Common myeloid progenitor, CD34-positive (primary cell): ENCODE measurements at regions not wholly inside any gene's neighbourhood (a gene's known extent, or its start where the extent isn't known, plus 50 kb on each side); places are given as distances from the start of the nearest gene placed in this dataset.

ENCODE experiments used
- CTCF ChIA-PET: fragments of 350-600 bp; sonication (Branson Sonifier 250); formaldehyde crosslinking; loops from one replicate; lab custom pipeline; 2021; ENCODE audit warnings: antibody characterized with exemption; lab: Charles Lee
- POLR2A ChIA-PET: fragments of 350-600 bp; sonication (Branson Sonifier 250); formaldehyde crosslinking; loops from one replicate; lab custom pipeline; 2021; ENCODE audit warnings: antibody characterized with exemption; lab: Charles Lee
- DNase-seq, 3 donors: peaks; one replicate each; pipeline versions ENCODE4 v3.0.0 to v3.0.0-alpha.2; 2013
- H3K27ac ChIP-seq, 2 experiments: 1 replicate in 1 of 2; 2 replicates in 1 of 2; pipeline ENCODE4 v1.7.0; 2013; ENCODE audit warnings: inconsistent platforms in 2 of 2, low read length in 2 of 2, mild to moderate bottlenecking in 2 of 2, low read depth in 1 of 2, moderate library complexity in 1 of 2; ENCODE audit not compliant: severe bottlenecking in 2 of 2, insufficient read depth in 1 of 2, poor library complexity in 1 of 2
- H3K27me3 ChIP-seq, 5 experiments: replicated peaks in 2 of 5; 1 replicate in 3 of 5; 2 replicates in 2 of 5; pipeline versions ENCODE4 v1.6.1 to v1.7.0; 2013; ENCODE audit warnings: low read length in 4 of 5, mild to moderate bottlenecking in 2 of 5, moderate library complexity in 2 of 5, inconsistent platforms in 1 of 5; ENCODE audit not compliant: insufficient read depth in 5 of 5, control insufficient read depth in 4 of 5
- H3K36me3 ChIP-seq, 4 experiments: 1 replicate in 2 of 4; 2 replicates in 2 of 4; pipeline versions ENCODE4 v1.6.1 to v1.7.0; 2013; ENCODE audit warnings: low read length in 3 of 4, control low read depth in 1 of 4, mild to moderate bottlenecking in 1 of 4; ENCODE audit not compliant: control insufficient read depth in 4 of 4, insufficient read depth in 4 of 4
- H3K4me1 ChIP-seq, 4 experiments: 1 replicate in 3 of 4; 2 replicates in 1 of 4; pipeline versions ENCODE4 v1.6.1 to v1.7.1; 2013; ENCODE audit warnings: low read length in 3 of 4, mild to moderate bottlenecking in 3 of 4, control low read depth in 1 of 4, inconsistent platforms in 1 of 4, moderate library complexity in 1 of 4; ENCODE audit not compliant: control insufficient read depth in 4 of 4, insufficient read depth in 4 of 4; ENCODE audit errors: control extremely low read depth in 1 of 4
- H3K4me3 ChIP-seq, 7 experiments: 1 replicate in 4 of 7; 2 replicates in 3 of 7; pipeline versions ENCODE4 v1.5.1 to v1.7.0; 2013; ENCODE audit warnings: mild to moderate bottlenecking in 7 of 7, low read length in 6 of 7, moderate library complexity in 6 of 7, inconsistent platforms in 2 of 7, low read depth in 2 of 7, control low read depth in 1 of 7; ENCODE audit not compliant: insufficient read depth in 4 of 7, control insufficient read depth in 1 of 7; ENCODE audit errors: extremely low read depth in 1 of 7
- H3K9me3 ChIP-seq, 5 experiments: 1 replicate in 4 of 5; 2 replicates in 1 of 5; pipeline versions ENCODE4 v1.6.1 to v1.7.1; 2013; ENCODE audit warnings: low read length in 4 of 5, mild to moderate bottlenecking in 2 of 5, inconsistent platforms in 1 of 5, low read depth in 1 of 5, moderate library complexity in 1 of 5; ENCODE audit not compliant: control insufficient read depth in 4 of 5, insufficient read depth in 2 of 5; ENCODE audit errors: control extremely low read depth in 1 of 5
- WGBS: methylation state at CpG from one replicate; pipeline ENCODE4 v1.1.5; 2013; ENCODE audit not compliant: insufficient coverage; 5-methylcytosine and 5-hydroxymethylcytosine counted together

- H3K9me3 ChIP-seq = no peaks in the 10 kb centered on the region
- WGBS = 96% methylated on average over 2 of the region's 3 CpGs
- H3K4me3 ChIP-seq = no peak overlapping the region
- no peaks in the 10 kb centered on the region for H3K27me3 ChIP-seq
- no peaks in the 10 kb centered on the region for H3K4me1 ChIP-seq
- no peak overlapping the region for H3K27ac ChIP-seq
- H3K36me3 ChIP-seq = no peaks in the 10 kb centered on the region
- ChIA-PET CTCF (no interaction called here), POLR2A (no interaction called here)
- DNase-seq = no peak
Measured at GRCh38 chr6:77326711-77327110, 136.6 kb downstream of the HTR1B start.

DNA sequence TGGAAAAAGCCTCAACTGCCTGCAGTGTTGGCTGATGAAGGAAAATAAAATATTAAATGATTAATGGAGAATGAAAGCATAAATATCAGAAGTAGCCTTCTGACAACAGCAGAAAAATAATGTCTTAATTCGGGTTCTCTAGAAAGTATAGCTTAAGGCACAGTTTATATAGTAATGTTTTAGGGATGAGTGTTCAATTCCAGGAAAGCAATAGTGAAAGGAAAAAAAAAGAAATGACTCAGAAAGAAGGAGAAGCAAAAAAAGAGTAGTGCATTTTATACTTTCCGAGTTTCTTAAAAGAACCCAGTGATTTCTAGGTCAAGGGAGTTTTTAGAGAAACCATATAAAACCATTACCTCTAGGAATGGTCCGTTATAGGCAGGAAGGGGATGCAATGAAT lies 137.3 kb downstream of the HTR1B start:
- Histone ChIP-seq H3K9me3 (no peaks in the 10 kb centered on the region), H3K4me1 (no peaks in the 10 kb centered on the region), H3K27me3 (no peaks in the 10 kb centered on the region), H3K4me3 (no peak overlapping the region), H3K27ac (no peak overlapping the region), H3K36me3 (no peaks in the 10 kb centered on the region)
- ChIA-PET POLR2A (no interaction called here), CTCF (no interaction called here)
- DNase-seq = no peak
- WGBS = 95% methylated on average over 2 of the region's 3 CpGs

DNA sequence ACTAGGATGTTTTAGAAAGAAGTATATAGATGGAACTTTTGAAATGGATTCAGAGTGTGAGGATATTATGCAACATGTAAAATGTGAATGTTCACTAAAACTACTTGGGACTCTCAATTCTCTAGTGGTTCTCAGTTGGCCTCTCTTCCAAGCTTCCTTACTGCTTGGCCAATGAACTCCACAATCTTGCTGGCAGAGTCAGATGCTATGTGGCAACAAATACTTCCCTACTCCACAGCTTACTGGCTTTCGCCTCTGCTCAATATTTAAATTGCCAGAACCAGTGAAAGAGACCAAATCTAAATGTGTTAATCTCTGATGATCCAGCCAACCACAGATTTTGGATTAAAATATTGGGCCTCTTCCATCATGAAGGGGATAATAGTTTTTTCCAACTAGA lies 138.4 kb downstream of the HTR1B start:
- ChIA-PET POLR2A (no interaction called here), CTCF (no interaction called here)
- Histone ChIP-seq H3K9me3 (no peaks in the 10 kb centered on the region), H3K4me1 (no peaks in the 10 kb centered on the region), H3K27ac (no peak overlapping the region), H3K36me3 (no peaks in the 10 kb centered on the region), H3K27me3 (no peaks in the 10 kb centered on the region), H3K4me3 (no peak overlapping the region)
- no peak for DNase-seq
- no CpG with 5 or more reads among the region's 1 CpG for WGBS

DNA sequence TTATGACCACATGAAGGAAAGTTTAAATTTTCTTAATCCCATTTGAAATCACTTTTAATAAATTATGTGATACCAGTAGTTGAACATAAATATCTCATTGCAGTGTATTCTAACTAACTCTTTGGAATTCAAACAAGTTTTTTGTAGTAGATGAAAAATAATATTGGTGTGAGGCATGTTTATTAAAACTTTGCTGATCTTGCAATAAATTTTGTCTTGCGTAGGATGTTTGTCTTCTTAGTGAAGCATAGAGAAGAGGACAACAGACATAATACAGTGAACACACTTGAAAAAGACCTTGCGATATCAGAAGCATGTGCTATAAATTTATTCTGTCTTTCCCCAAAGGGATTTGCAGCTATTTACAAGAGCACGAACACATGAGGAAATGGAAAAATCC lies 140.7 kb downstream of the HTR1B start:
- H3K27ac ChIP-seq = no peak overlapping the region
- CTCF ChIA-PET = no interaction called here

GRCh38 chr6:77318256-77318655 lies 145.0 kb downstream of the HTR1B start:
- Histone ChIP-seq H3K4me3 (no peak overlapping the region), H3K27ac (no peak overlapping the region), H3K9me3 (no peaks in the 10 kb centered on the region), H3K36me3 (no peaks in the 10 kb centered on the region), H3K4me1 (no peaks in the 10 kb centered on the region), H3K27me3 (no peaks in the 10 kb centered on the region)
- DNase-seq = no peak
- no CpG with 5 or more reads among the region's 1 CpG for WGBS
- ChIA-PET POLR2A (no interaction called here), CTCF (no interaction called here)

More for the DNA sequence above, 140.7 kb downstream of the HTR1B start:
- H3K27me3 ChIP-seq = no peaks in the 10 kb centered on the region
- no peaks in the 10 kb centered on the region for H3K9me3 ChIP-seq
- DNase-seq = no peak
- 100% methylated on average over 2 of the region's 3 CpGs for WGBS
- H3K4me1 ChIP-seq = no peaks in the 10 kb centered on the region
- POLR2A ChIA-PET = no interaction called here
- no peaks in the 10 kb centered on the region for H3K36me3 ChIP-seq
- no peak overlapping the region for H3K4me3 ChIP-seq

DNA sequence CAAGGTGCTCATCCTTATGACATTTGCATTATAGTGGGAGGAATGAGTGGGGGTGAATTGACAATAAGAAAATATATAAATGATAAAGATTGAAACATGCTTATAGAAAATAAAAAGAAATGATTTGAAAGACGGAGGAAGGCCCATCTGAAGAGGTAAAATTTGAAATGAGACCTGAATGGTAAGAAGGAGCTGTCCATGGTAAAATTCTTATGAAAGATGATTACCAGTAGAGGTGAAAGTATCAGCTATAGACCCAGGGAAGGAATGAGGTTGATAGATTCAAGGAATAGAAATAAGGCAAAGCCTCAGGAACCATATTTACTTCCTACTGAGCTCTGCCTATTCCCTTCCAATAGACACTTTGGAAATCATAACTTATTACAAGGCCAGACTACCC lies 149.7 kb downstream of the HTR1B start:
- ChIA-PET POLR2A (no interaction called here), CTCF (no interaction called here)
- 100% methylated on average over 1 of the region's 1 CpG for WGBS

DNA sequence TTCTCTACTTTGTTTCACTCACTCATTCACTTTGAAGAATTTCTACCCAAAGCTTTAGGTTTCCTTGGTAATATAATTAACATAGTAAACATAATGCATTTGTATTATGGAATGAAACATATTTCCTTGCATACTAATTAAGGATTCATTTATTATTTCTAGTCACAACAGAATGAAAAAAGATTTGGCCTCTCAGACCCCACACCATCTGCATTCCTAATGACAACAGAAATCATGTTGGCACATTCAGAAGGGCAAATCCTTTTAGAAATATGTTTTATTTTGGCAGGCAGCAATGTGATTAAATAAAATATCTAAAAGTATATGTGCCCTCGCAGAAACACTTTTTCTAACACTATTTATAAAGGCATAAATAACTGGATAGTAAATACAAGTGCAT lies 163.4 kb downstream of the HTR1B start:
- CTCF ChIA-PET = no interaction called here
- peaks cover 0 to 2% (median 0%) of the 10 kb centered on the region in 5 experiments for H3K9me3 ChIP-seq
- DNase-seq = no peak
- no peaks in the 10 kb centered on the region for H3K4me1 ChIP-seq
- POLR2A ChIA-PET = no interaction called here
- no peak overlapping the region for H3K4me3 ChIP-seq
- no CpG with 5 or more reads among the region's 1 CpG for WGBS
- H3K36me3 ChIP-seq = no peaks in the 10 kb centered on the region
- no peaks in the 10 kb centered on the region for H3K27me3 ChIP-seq
- no peak overlapping the region for H3K27ac ChIP-seq

More for the DNA sequence above, 149.7 kb downstream of the HTR1B start:
- Histone ChIP-seq H3K27ac (no peak overlapping the region), H3K4me1 (no peaks in the 10 kb centered on the region), H3K27me3 (no peaks in the 10 kb centered on the region), H3K9me3 (no peaks in the 10 kb centered on the region), H3K4me3 (no peak overlapping the region), H3K36me3 (no peaks in the 10 kb centered on the region)
- no peak for DNase-seq
